IPS-NIHi7 (cell line): ENCODE measurements at regions not wholly inside any gene's neighbourhood (a gene's known extent, or its start where the extent isn't known, plus 50 kb on each side); places are given as distances from the start of the nearest gene placed in this dataset.

ENCODE experiments used
- DNase-seq: peaks from one replicate; pipeline ENCODE4 v3.0.0; 2012; ENCODE audit warnings: mixed read lengths; ENCODE audit errors: extremely low spot score

- no peak for DNase-seq
These were observed 87.2 kb upstream of the PDE5A start for GRCh38 chr4:119715490-119716445.

GRCh38 chr4:119709418-119709817 is 80.8 kb upstream of the PDE5A start:
- no peak for DNase-seq

GRCh38 chr4:119707336-119707735 is 78.7 kb upstream of the PDE5A start:
- no peak for DNase-seq

- DNase-seq, result no peak
These were observed 78.2 kb upstream of the PDE5A start for GRCh38 chr4:119706804-119707203.

- no peak for DNase-seq
These were observed 69.3 kb upstream of the PDE5A start for GRCh38 chr4:119697887-119698393.

GRCh38 chr4:119696963-119697362 is 68.4 kb upstream of the PDE5A start:
- no peak for DNase-seq

- no peak for DNase-seq
These were observed 66.6 kb upstream of the PDE5A start for GRCh38 chr4:119695216-119695615.

- no peak for DNase-seq
These were observed 64.5 kb upstream of the PDE5A start for GRCh38 chr4:119693126-119693525.

- DNase-seq, result no peak
These were observed 63.4 kb upstream of the PDE5A start for GRCh38 chr4:119692001-119692400.

GRCh38 chr4:119690871-119691270 is 62.3 kb upstream of the PDE5A start:
- DNase-seq, result no peak

GRCh38 chr4:119688446-119688845 is 59.8 kb upstream of the PDE5A start:
- DNase-seq, result no peak

- DNase-seq, result no peak
These were observed 55.9 kb upstream of the PDE5A start for GRCh38 chr4:119684463-119684862.

- DNase-seq, result no peak
These were observed 54.9 kb upstream of the PDE5A start for GRCh38 chr4:119683518-119683917.

GRCh38 chr4:119682099-119682498 is 53.5 kb upstream of the PDE5A start:
- no peak for DNase-seq

- no peak for DNase-seq
These were observed 50.6 kb upstream of the PDE5A start for GRCh38 chr4:119679251-119679650.

GRCh38 chr4:119678761-119679160 is 50.2 kb upstream of the PDE5A start:
- no peak for DNase-seq
